Stimulated activated memory B cell treated with anti-CD40 and anti-IgM and Interleukin-4, amounts not matched to agents 10 μg/mL and 1 μg/mL and 100 μg/mL, for 72 hours (primary cell): ENCODE measurements at regions not wholly inside any gene's neighbourhood (a gene's known extent, or its start where the extent isn't known, plus 50 kb on each side); places are given as distances from the start of the nearest gene placed in this dataset.
A peak's percentile ranks its signal among the peaks of the same experiment; 100 is the strongest.

Experiments
- ATAC-seq: fragments of 150-1000 bp; cut with Tn5 transposase; 2 replicates; pipeline ENCODE4 v1.10.0; 2021
- H3K27ac Mint-ChIP-seq: one replicate; pipeline ENCODE4 v1.8.0; 2022; ENCODE audit warnings: mild to moderate bottlenecking, mixed read lengths
- H3K27me3 Mint-ChIP-seq: one replicate; pipeline ENCODE4 v1.8.0; 2022; ENCODE audit warnings: mixed read lengths
- H3K36me3 Mint-ChIP-seq: one replicate; pipeline ENCODE4 v1.8.0; 2022; ENCODE audit warnings: mixed read lengths
- H3K4me1 Mint-ChIP-seq: one replicate; pipeline ENCODE4 v1.8.0; 2022; ENCODE audit warnings: mixed read lengths
- H3K4me3 Mint-ChIP-seq: one replicate; pipeline ENCODE4 v1.8.0; 2022; ENCODE audit warnings: mild to moderate bottlenecking, moderate library complexity, mixed read lengths
- H3K9me3 Mint-ChIP-seq: one replicate; pipeline ENCODE4 v1.8.0; 2022; ENCODE audit warnings: mixed read lengths

DNA sequence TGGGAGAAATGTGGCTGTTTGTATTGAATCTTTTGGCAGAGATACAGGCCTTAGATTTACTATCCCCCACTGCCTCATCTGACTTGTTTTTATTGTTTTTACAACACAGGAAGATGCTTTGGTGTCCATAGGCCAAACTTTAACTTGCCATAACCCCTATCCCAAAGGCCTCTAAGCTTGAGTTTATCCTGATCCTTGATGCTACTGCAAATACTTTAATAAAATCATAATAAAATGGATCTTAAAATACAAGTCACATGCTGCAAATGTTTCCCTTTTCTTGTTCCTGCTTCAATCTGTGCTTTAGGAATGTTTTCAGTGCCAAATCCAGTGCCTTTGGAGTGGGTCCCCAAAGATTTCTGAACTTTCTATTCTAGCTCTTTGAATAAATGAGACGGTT lies 770.6 kb downstream of the DACH1 start:
- Mint-ChIP-seq H3K27me3 (no peaks in the 10 kb centered on the region), H3K27ac (no peak overlapping the region), H3K4me3 (no peak overlapping the region), H3K9me3 (peaks cover 3% of the 10 kb centered on the region), H3K4me1 (no peaks in the 10 kb centered on the region), H3K36me3 (no peaks in the 10 kb centered on the region)
- ATAC-seq, result no peak

- no peaks in the 10 kb centered on the region for H3K4me1 Mint-ChIP-seq
- no peak overlapping the region for H3K4me3 Mint-ChIP-seq
- H3K27ac Mint-ChIP-seq, result no peak overlapping the region
- H3K36me3 Mint-ChIP-seq, result no peaks in the 10 kb centered on the region
- ATAC-seq, result no peak
- H3K27me3 Mint-ChIP-seq, result no peaks in the 10 kb centered on the region
- peaks cover 7% of the 10 kb centered on the region for H3K9me3 Mint-ChIP-seq
Measured at GRCh38 chr13:71090990-71091389, 776.0 kb downstream of the DACH1 start.

- H3K27ac Mint-ChIP-seq, result no peak overlapping the region
- H3K36me3 Mint-ChIP-seq, result no peaks in the 10 kb centered on the region
- peaks cover 7% of the 10 kb centered on the region for H3K9me3 Mint-ChIP-seq
- ATAC-seq, result no peak
- H3K4me3 Mint-ChIP-seq, result no peak overlapping the region
- H3K4me1 Mint-ChIP-seq, result no peaks in the 10 kb centered on the region
- no peaks in the 10 kb centered on the region for H3K27me3 Mint-ChIP-seq
Measured at GRCh38 chr13:71089056-71089455, 777.9 kb downstream of the DACH1 start.

GRCh38 chr13:71087432-71087831 lies 779.6 kb downstream of the DACH1 start:
- no peaks in the 10 kb centered on the region for H3K27me3 Mint-ChIP-seq
- no peaks in the 10 kb centered on the region for H3K4me1 Mint-ChIP-seq
- no peak for ATAC-seq
- H3K27ac Mint-ChIP-seq, result no peak overlapping the region
- H3K4me3 Mint-ChIP-seq, result no peak overlapping the region
- peaks cover 7% of the 10 kb centered on the region for H3K9me3 Mint-ChIP-seq
- no peaks in the 10 kb centered on the region for H3K36me3 Mint-ChIP-seq

- Mint-ChIP-seq H3K27ac (no peak overlapping the region), H3K27me3 (no peaks in the 10 kb centered on the region), H3K4me1 (no peaks in the 10 kb centered on the region), H3K9me3 (peaks cover 7% of the 10 kb centered on the region), H3K4me3 (no peak overlapping the region), H3K36me3 (no peaks in the 10 kb centered on the region)
- ATAC-seq, result no peak
Measured at GRCh38 chr13:71087006-71087405, 780.0 kb downstream of the DACH1 start.

DNA sequence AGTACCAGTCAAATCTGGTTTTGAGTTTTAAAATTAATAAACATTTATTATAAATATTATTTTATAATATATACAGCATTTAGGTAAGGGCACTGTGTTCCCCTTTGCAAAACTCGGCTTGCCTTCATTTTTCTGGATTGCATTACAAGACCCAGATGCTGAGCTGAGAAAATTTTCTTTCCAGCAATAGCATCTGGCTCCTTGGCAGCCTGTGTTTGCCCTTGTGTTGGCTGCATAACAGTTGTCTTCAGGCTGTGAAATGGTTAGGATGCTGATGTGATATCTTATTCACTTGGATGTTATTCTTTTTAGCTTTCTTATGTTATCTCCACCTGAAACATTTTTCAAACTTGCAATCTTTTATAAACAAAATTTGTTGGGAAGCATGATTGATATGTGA lies 784.4 kb downstream of the DACH1 start:
- Mint-ChIP-seq H3K27ac (no peak overlapping the region), H3K36me3 (no peaks in the 10 kb centered on the region), H3K27me3 (no peaks in the 10 kb centered on the region), H3K4me1 (no peaks in the 10 kb centered on the region), H3K4me3 (no peak overlapping the region), H3K9me3 (peaks cover 3% of the 10 kb centered on the region)
- ATAC-seq, result no peak

DNA sequence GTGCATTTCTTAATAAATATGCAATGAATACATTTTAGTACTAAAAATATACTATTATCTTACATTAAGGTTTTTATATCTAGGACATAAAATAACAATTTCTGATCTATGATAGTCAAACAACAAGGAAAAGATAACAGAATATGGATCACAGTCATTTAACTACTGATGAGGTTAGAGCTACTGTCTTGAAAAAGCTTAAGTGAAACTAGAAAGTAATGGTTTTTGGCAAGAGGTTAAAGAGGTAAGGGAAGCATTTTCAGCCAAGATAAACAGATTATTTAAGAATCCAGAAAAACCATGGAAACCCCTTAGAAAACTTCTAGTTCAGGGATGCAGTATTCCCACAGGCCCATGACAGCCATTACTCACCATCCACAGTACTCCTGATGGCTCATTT lies 787.4 kb downstream of the DACH1 start:
- no peaks in the 10 kb centered on the region for H3K36me3 Mint-ChIP-seq
- no peaks in the 10 kb centered on the region for H3K27me3 Mint-ChIP-seq
- H3K27ac Mint-ChIP-seq, result no peak overlapping the region
- no peaks in the 10 kb centered on the region for H3K9me3 Mint-ChIP-seq
- no peak overlapping the region for H3K4me3 Mint-ChIP-seq
- no peaks in the 10 kb centered on the region for H3K4me1 Mint-ChIP-seq
- no peak for ATAC-seq

- no peak overlapping the region for H3K27ac Mint-ChIP-seq
- H3K27me3 Mint-ChIP-seq, result no peaks in the 10 kb centered on the region
- no peak overlapping the region for H3K4me3 Mint-ChIP-seq
- no peaks in the 10 kb centered on the region for H3K4me1 Mint-ChIP-seq
- H3K9me3 Mint-ChIP-seq, result peaks cover 6% of the 10 kb centered on the region
- H3K36me3 Mint-ChIP-seq, result no peaks in the 10 kb centered on the region
- no peak for ATAC-seq
Measured at GRCh38 chr13:71068041-71068440, 799.0 kb downstream of the DACH1 start.

DNA sequence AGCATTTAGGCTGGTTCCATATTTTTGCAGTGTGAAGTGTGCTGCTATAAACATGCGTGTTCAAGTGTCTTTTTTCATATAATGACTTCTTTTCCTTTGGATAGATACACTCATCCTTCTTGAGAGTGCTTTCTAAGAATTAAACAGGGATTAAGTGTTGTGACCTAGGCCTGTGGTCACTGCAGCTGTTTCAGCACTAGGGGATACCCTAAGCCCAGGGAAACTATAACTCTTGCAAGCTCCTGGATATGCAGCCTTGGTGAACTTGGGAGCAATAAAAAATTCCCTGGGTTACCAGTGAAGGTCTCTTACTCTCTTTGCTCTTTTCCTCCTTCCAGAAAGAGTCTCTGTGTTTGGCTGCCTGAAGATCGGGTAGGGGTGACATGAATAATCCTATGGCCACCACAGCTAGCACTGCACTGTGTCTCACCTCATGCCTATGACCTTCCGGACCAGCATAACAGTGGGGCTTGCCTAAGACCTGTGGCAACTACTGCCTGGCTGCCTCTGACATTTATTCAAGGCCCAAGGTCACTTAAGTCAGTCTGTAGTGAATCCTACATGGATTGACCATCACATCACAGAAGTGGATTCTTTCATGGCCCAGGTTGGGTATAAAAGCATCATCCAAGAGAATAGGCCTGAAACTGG lies 799.7 kb downstream of the DACH1 start:
- no peak overlapping the region for H3K4me3 Mint-ChIP-seq
- no peaks in the 10 kb centered on the region for H3K36me3 Mint-ChIP-seq
- ATAC-seq, result no peak
- peaks cover 6% of the 10 kb centered on the region for H3K9me3 Mint-ChIP-seq
- no peaks in the 10 kb centered on the region for H3K27me3 Mint-ChIP-seq
- no peak overlapping the region for H3K27ac Mint-ChIP-seq
- no peaks in the 10 kb centered on the region for H3K4me1 Mint-ChIP-seq

DNA sequence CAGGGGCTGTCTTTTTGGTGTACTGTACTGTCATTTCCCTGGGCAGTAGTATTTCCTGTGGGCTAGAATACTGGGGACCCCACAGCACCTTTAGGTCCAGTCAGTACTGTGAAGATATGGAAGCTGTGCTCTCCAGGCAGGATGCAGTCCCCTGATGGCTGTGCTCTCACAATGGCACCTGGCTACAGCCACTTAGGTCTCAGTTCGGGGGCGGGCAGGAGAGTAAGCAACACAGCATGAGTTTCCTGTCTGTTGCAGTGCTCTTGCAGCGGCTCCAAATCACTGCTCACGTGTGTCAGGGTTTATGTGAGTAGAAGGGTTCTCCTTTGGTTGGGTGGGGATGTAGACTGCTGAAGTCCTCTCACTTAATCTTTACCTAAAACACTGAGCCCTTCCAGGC lies 810.4 kb downstream of the DACH1 start:
- peak; percentile 20 for ATAC-seq
- Mint-ChIP-seq H3K4me3 (no peak overlapping the region), H3K9me3 (peaks cover 6% of the 10 kb centered on the region), H3K27me3 (no peaks in the 10 kb centered on the region), H3K27ac (no peak overlapping the region), H3K4me1 (no peaks in the 10 kb centered on the region), H3K36me3 (no peaks in the 10 kb centered on the region)

DNA sequence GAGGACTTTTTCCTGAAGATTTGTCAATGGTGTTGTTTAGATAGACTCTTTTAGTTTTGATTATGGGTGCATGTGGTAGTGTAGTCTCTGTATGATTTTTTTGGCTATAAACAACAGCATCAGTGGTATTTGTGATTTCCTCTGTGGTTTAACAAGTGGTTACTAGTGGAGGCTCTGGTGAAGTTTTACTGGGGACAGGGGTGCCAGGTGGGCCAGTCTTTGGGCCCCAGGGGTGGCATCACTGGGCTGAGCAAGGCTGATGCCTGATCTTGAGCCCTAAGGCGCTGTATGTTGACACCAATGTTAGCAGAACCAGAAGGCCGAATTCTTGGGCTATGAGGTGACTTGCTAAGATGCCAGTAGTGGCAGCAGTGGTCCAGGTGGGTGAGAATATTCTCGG lies 811.4 kb downstream of the DACH1 start:
- Mint-ChIP-seq H3K36me3 (no peaks in the 10 kb centered on the region), H3K27ac (no peak overlapping the region), H3K9me3 (peaks cover 9% of the 10 kb centered on the region), H3K4me1 (no peaks in the 10 kb centered on the region), H3K4me3 (no peak overlapping the region), H3K27me3 (no peaks in the 10 kb centered on the region)
- ATAC-seq, result no peak

DNA sequence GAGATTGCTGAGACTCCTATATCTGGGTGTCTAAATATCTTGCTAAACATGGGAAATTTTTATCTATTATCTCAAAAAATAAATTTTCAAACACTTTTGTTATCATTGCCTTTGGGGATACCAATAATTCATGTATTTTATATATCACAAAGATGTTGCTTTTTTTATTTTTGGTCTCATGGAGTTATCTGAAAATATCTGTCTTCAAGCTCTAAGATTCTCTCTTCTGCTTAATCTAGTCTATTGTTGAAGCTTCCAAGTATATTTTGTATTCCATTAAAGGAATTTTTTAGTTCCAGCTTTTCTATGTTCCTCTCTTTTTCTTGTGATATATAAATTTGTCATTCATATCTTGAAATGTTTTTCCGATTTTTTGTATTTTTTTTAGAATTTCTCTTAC lies 812.0 kb downstream of the DACH1 start:
- no peaks in the 10 kb centered on the region for H3K4me1 Mint-ChIP-seq
- H3K27me3 Mint-ChIP-seq, result no peaks in the 10 kb centered on the region
- H3K27ac Mint-ChIP-seq, result no peak overlapping the region
- no peak overlapping the region for H3K4me3 Mint-ChIP-seq
- ATAC-seq, result no peak
- peaks cover 9% of the 10 kb centered on the region for H3K9me3 Mint-ChIP-seq
- H3K36me3 Mint-ChIP-seq, result no peaks in the 10 kb centered on the region

- Mint-ChIP-seq H3K36me3 (no peaks in the 10 kb centered on the region), H3K27me3 (no peaks in the 10 kb centered on the region), H3K4me3 (no peak overlapping the region), H3K27ac (no peak overlapping the region), H3K9me3 (peaks cover 9% of the 10 kb centered on the region), H3K4me1 (no peaks in the 10 kb centered on the region)
- ATAC-seq, result no peak
Measured at GRCh38 chr13:71054358-71054757, 812.6 kb downstream of the DACH1 start.

- H3K27ac Mint-ChIP-seq, result no peak overlapping the region
- no peak for ATAC-seq
- H3K4me3 Mint-ChIP-seq, result no peak overlapping the region
- no peaks in the 10 kb centered on the region for H3K27me3 Mint-ChIP-seq
- peaks cover 9% of the 10 kb centered on the region for H3K9me3 Mint-ChIP-seq
- H3K36me3 Mint-ChIP-seq, result no peaks in the 10 kb centered on the region
- H3K4me1 Mint-ChIP-seq, result no peaks in the 10 kb centered on the region
Measured at GRCh38 chr13:71051573-71051972, 815.4 kb downstream of the DACH1 start.

DNA sequence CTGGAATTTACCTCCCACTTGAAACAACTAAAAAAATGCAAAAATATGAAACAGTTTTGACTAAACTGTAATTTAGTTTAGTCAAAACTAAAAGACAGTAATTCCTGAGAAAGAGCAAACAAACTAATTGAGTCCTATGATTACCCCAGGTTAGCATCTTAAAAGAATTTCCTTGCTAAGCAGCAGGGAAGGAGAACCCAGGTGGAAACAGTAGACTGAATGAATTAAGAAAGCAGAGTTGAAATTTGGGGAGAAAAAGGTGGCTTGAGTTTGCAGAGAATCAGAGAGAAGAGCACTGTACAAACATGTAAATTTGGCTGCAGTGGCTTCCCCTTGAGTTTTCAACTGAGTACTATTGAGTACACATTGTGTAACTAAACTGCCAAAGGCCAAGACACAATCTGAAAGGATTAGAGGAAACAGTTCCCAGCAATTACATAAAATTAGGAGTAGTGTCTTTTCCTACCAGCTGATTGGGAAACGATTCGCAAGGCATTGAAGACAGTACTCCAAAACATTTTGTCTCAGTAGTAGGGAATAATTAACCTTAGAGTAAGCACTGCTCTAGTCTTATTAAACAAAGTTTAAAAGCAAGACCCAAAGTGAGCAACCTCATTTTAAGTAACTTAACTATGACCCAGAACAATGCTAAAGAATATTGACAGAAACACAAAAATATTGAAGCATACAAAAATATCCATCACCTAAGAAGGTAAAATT lies 820.5 kb downstream of the DACH1 start:
- ATAC-seq, result no peak
- H3K4me1 Mint-ChIP-seq, result no peaks in the 10 kb centered on the region
- no peak overlapping the region for H3K4me3 Mint-ChIP-seq
- peaks cover 6% of the 10 kb centered on the region for H3K9me3 Mint-ChIP-seq
- H3K27ac Mint-ChIP-seq, result no peak overlapping the region
- H3K27me3 Mint-ChIP-seq, result no peaks in the 10 kb centered on the region
- no peaks in the 10 kb centered on the region for H3K36me3 Mint-ChIP-seq

DNA sequence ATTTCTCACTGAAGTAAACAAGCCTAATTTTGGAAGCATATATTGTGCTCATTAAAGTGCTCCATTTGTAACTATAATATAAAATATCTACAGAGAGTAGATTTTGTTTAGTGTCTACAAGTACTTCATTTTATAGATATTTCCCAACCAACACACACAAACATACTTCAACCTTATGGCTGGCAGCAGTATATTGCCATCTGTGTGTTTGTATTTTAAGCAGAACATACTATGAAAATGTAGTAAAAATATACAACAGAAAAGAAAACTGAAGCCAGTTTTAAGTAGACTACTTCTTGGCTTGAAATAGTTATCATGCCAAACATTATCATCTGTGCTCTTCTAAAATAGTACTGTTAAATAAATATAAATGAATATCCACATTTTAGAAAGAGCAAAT lies 821.9 kb downstream of the DACH1 start:
- Mint-ChIP-seq H3K27me3 (no peaks in the 10 kb centered on the region), H3K4me3 (no peak overlapping the region), H3K9me3 (peaks cover 2% of the 10 kb centered on the region), H3K36me3 (no peaks in the 10 kb centered on the region), H3K4me1 (no peaks in the 10 kb centered on the region), H3K27ac (no peak overlapping the region)
- no peak for ATAC-seq
